ENCODE measurements at regions not wholly inside any gene's neighbourhood (a gene's known extent, or its start where the extent isn't known, plus 50 kb on each side); places are given as distances from the start of the nearest gene placed in this dataset.

GRCh38 chr5:96576876-96577275, 85.3 kb upstream of the CAST start:
- TF ChIP-seq CTCF (IDR thresholded peaks at IDR 0.05; ENCODE audit: low read depth, low read length, poor library complexity, severe bottlenecking) (no peak), EZH2phosphoT487 (IDR thresholded peaks at IDR 0.05; ENCODE audit: borderline replicate concordance, low read length) (no peak)
- Histone ChIP-seq H3K4me3 (ENCODE audit: low read length) (no peak overlapping the region), H3K9me2 (replicated peaks; ENCODE audit: control insufficient read depth, low read length) (no peaks in the 10 kb centered on the region), H3K79me2 (ENCODE audit: control insufficient read depth, low read length) (no peaks in the 10 kb centered on the region), H3F3A (ENCODE audit: control insufficient read depth, insufficient read depth) (no peaks in the 10 kb centered on the region), H3K4me1 (ENCODE audit: control insufficient read depth, low read length) (no peaks in the 10 kb centered on the region), H3K36me3 (ENCODE audit: control insufficient read depth, low read length) (no peaks in the 10 kb centered on the region), H3K9me3 (ENCODE audit: control insufficient read depth, insufficient read depth, low read length) (no peaks in the 10 kb centered on the region), H4K20me1 (ENCODE audit: control insufficient read depth, insufficient read depth, low read depth, low read length) (no peaks in the 10 kb centered on the region), H3K27me3 (ENCODE audit: control insufficient read depth, low read length) (no peaks in the 10 kb centered on the region), H3K27ac (ENCODE audit: low read depth, low read length) (no peak overlapping the region), H3K4me2 (ENCODE audit: low read length) (no peak overlapping the region)

- no peaks in the 10 kb centered on the region for H4K20me1 ChIP-seq (ENCODE audit: control insufficient read depth, insufficient read depth, low read depth, low read length)
- H3F3A ChIP-seq (ENCODE audit: control insufficient read depth, insufficient read depth): no peaks in the 10 kb centered on the region
- H3K79me2 ChIP-seq (ENCODE audit: control insufficient read depth, low read length): no peaks in the 10 kb centered on the region
- H3K9me2 ChIP-seq (replicated peaks; ENCODE audit: control insufficient read depth, low read length): no peaks in the 10 kb centered on the region
- no peak overlapping the region for H3K27ac ChIP-seq (ENCODE audit: low read depth, low read length)
- no peaks in the 10 kb centered on the region for H3K36me3 ChIP-seq (ENCODE audit: control insufficient read depth, low read length)
- H3K27me3 ChIP-seq (ENCODE audit: control insufficient read depth, low read length): no peaks in the 10 kb centered on the region
- H3K4me1 ChIP-seq (ENCODE audit: control insufficient read depth, low read length): no peaks in the 10 kb centered on the region
- no peak overlapping the region for H3K4me3 ChIP-seq (ENCODE audit: low read length)
- H3K4me2 ChIP-seq (ENCODE audit: low read length): no peak overlapping the region
- H3K9me3 ChIP-seq (ENCODE audit: control insufficient read depth, insufficient read depth, low read length): no peaks in the 10 kb centered on the region
- no peak for TF ChIP-seq CTCF (IDR thresholded peaks at IDR 0.05; ENCODE audit: low read depth, low read length, poor library complexity, severe bottlenecking)
- no peak for TF ChIP-seq EZH2phosphoT487 (IDR thresholded peaks at IDR 0.05; ENCODE audit: borderline replicate concordance, low read length)
Measured at GRCh38 chr5:96577909-96578308, 84.3 kb upstream of the CAST start.

- Histone ChIP-seq H3F3A (ENCODE audit: control insufficient read depth, insufficient read depth) (no peaks in the 10 kb centered on the region), H3K9me3 (ENCODE audit: control insufficient read depth, insufficient read depth, low read length) (no peaks in the 10 kb centered on the region), H3K9me2 (replicated peaks; ENCODE audit: control insufficient read depth, low read length) (no peaks in the 10 kb centered on the region), H3K27ac (ENCODE audit: low read depth, low read length) (no peak overlapping the region), H3K27me3 (ENCODE audit: control insufficient read depth, low read length) (no peaks in the 10 kb centered on the region), H3K4me2 (ENCODE audit: low read length) (no peak overlapping the region), H3K36me3 (ENCODE audit: control insufficient read depth, low read length) (no peaks in the 10 kb centered on the region), H4K20me1 (ENCODE audit: control insufficient read depth, insufficient read depth, low read depth, low read length) (no peaks in the 10 kb centered on the region), H3K4me3 (ENCODE audit: low read length) (no peak overlapping the region), H3K4me1 (ENCODE audit: control insufficient read depth, low read length) (peaks cover 3% of the 10 kb centered on the region), H3K79me2 (ENCODE audit: control insufficient read depth, low read length) (no peaks in the 10 kb centered on the region)
- TF ChIP-seq CTCF (IDR thresholded peaks at IDR 0.05; ENCODE audit: low read depth, low read length, poor library complexity, severe bottlenecking): no peak
- TF ChIP-seq EZH2phosphoT487 (IDR thresholded peaks at IDR 0.05; ENCODE audit: borderline replicate concordance, low read length): no peak
Measured at GRCh38 chr5:96579711-96580110, 82.5 kb upstream of the CAST start.

- H4K20me1 ChIP-seq (ENCODE audit: control insufficient read depth, insufficient read depth, low read depth, low read length): no peaks in the 10 kb centered on the region
- H3K36me3 ChIP-seq (ENCODE audit: control insufficient read depth, low read length): no peaks in the 10 kb centered on the region
- H3F3A ChIP-seq (ENCODE audit: control insufficient read depth, insufficient read depth): no peaks in the 10 kb centered on the region
- H3K4me1 ChIP-seq (ENCODE audit: control insufficient read depth, low read length): peaks cover 4% of the 10 kb centered on the region
- no peaks in the 10 kb centered on the region for H3K79me2 ChIP-seq (ENCODE audit: control insufficient read depth, low read length)
- H3K27ac ChIP-seq (ENCODE audit: low read depth, low read length): no peak overlapping the region
- no peak overlapping the region for H3K4me2 ChIP-seq (ENCODE audit: low read length)
- no peak overlapping the region for H3K4me3 ChIP-seq (ENCODE audit: low read length)
- no peaks in the 10 kb centered on the region for H3K27me3 ChIP-seq (ENCODE audit: control insufficient read depth, low read length)
- no peaks in the 10 kb centered on the region for H3K9me3 ChIP-seq (ENCODE audit: control insufficient read depth, insufficient read depth, low read length)
- no peaks in the 10 kb centered on the region for H3K9me2 ChIP-seq (replicated peaks; ENCODE audit: control insufficient read depth, low read length)
- TF ChIP-seq CTCF (IDR thresholded peaks at IDR 0.05; ENCODE audit: low read depth, low read length, poor library complexity, severe bottlenecking): no peak
- TF ChIP-seq EZH2phosphoT487 (IDR thresholded peaks at IDR 0.05; ENCODE audit: borderline replicate concordance, low read length): no peak
Measured at GRCh38 chr5:96582343-96582742, 79.8 kb upstream of the CAST start.

All from DOHH2 (cell line).